D721Med (cell line): ENCODE measurements at regions not wholly inside any gene's neighbourhood (a gene's known extent, or its start where the extent isn't known, plus 50 kb on each side); places are given as distances from the start of the nearest gene placed in this dataset.
"Not testable (repeated sequence)": the region's sequence is repeated elsewhere in the genome, so short reads cannot be mapped to it uniquely, and the experiment has no call there.

Experiments
- DNase-seq: peaks from one replicate; pipeline ENCODE4 v3.0.0; 2011; ENCODE audit warnings: low spot score; ENCODE audit not compliant: insufficient read length
- FAIRE-seq: peaks from 2 replicates; lab custom pipeline; 2011; peaks lifted over from hg19 to GRCh38; lab: Jason Lieb, UNC
- CTCF ChIP-seq: IDR thresholded peaks from 2 replicates; pipeline ENCODE4 v1.5.1; 2012; ENCODE audit warnings: mild to moderate bottlenecking, control low read depth; ENCODE audit not compliant: insufficient read depth; ENCODE audit errors: missing control alignments

GRCh38 chr5:125457617-125458016, 711.2 kb upstream of the ZNF608 start:
- TF ChIP-seq CTCF = no peak
- DNase-seq (no peak), FAIRE-seq (no peak)

- FAIRE-seq, DNase-seq: not testable (repeated sequence)
Measured at GRCh38 chr5:125458949-125459348, 712.5 kb upstream of the ZNF608 start.

- no peak for FAIRE-seq
- TF ChIP-seq CTCF = no peak
- no peak for DNase-seq
Measured at GRCh38 chr5:125461641-125462072, 715.2 kb upstream of the ZNF608 start.

- FAIRE-seq (no peak), DNase-seq (no peak)
- no peak for TF ChIP-seq CTCF
Measured at GRCh38 chr5:125463466-125464092, 717.1 kb upstream of the ZNF608 start.

GRCh38 chr5:125464847-125465432, 718.5 kb upstream of the ZNF608 start:
- peak; percentile 51 for FAIRE-seq
- no peak for DNase-seq
- no peak for TF ChIP-seq CTCF

- no peak for FAIRE-seq
- no peak for TF ChIP-seq CTCF
- no peak for DNase-seq
Measured at GRCh38 chr5:125465703-125466102, 719.3 kb upstream of the ZNF608 start.

GRCh38 chr5:125467222-125467621, 720.8 kb upstream of the ZNF608 start:
- FAIRE-seq (no peak), DNase-seq (no peak)
- no peak for TF ChIP-seq CTCF
